RWPE2 (cell line): ENCODE measurements at regions not wholly inside any gene's neighbourhood (a gene's known extent, or its start where the extent isn't known, plus 50 kb on each side); places are given as distances from the start of the nearest gene placed in this dataset.

Source experiments
- ATAC-seq: fragments of 200-7000 bp; cut with Tn5 transposase; 3 replicates; pipeline ENCODE4 v1.9.1; 2021; ENCODE audit warnings: low read depth
- DNase-seq: peaks from one replicate; pipeline ENCODE4 v3.0.0-alpha.2; 2020; ENCODE audit warnings: low spot score
- H3K27ac ChIP-seq: fragments of 450-650 bp; 2 replicates; pipeline ENCODE4 v1.5.1; 2017; ENCODE audit warnings: mild to moderate bottlenecking; ENCODE audit not compliant: poor library complexity, severe bottlenecking
- H3K27me3 ChIP-seq: fragments of 250-450 bp; sonication (Bioruptor Pico); 2 replicates; pipeline ENCODE4 v1.5.1; 2021; ENCODE audit warnings: mild to moderate bottlenecking, moderate library complexity; ENCODE audit not compliant: insufficient read depth, poor library complexity, severe bottlenecking
- H3K36me3 ChIP-seq: fragments of 250-450 bp; sonication (Bioruptor Pico); 2 replicates; pipeline ENCODE4 v1.5.1; 2020; ENCODE audit warnings: low read depth, mild to moderate bottlenecking, moderate library complexity
- H3K4me1 ChIP-seq: fragments of 250-450 bp; sonication (Bioruptor Pico); 2 replicates; pipeline ENCODE4 v1.5.1; 2021; ENCODE audit warnings: mild to moderate bottlenecking, moderate library complexity; ENCODE audit not compliant: insufficient read depth, poor library complexity, severe bottlenecking
- H3K4me3 ChIP-seq: fragments of 250-450 bp; sonication (Bioruptor Pico); 2 replicates; pipeline ENCODE4 v1.5.1; 2021; ENCODE audit warnings: mild to moderate bottlenecking, moderate library complexity; ENCODE audit not compliant: severe bottlenecking
- H3K9me3 ChIP-seq: fragments of 250-450 bp; sonication (Bioruptor Pico); 2 replicates; pipeline ENCODE4 v1.5.1; 2021; ENCODE audit warnings: mild to moderate bottlenecking, moderate library complexity; ENCODE audit not compliant: severe bottlenecking
- CTCF ChIP-seq: fragments of 450-650 bp; IDR thresholded peaks from one replicate; pipeline ENCODE4 v1.5.1; 2017; ENCODE audit warnings: mild to moderate bottlenecking, moderate library complexity; ENCODE audit not compliant: poor library complexity, severe bottlenecking

GRCh38 chr11:104484804-104485554, 321.0 kb upstream of the PDGFD start:
- Histone ChIP-seq H3K9me3 (no peaks in the 10 kb centered on the region), H3K4me3 (no peak overlapping the region), H3K27me3 (no peaks in the 10 kb centered on the region), H3K36me3 (no peaks in the 10 kb centered on the region), H3K27ac (no peak overlapping the region), H3K4me1 (no peaks in the 10 kb centered on the region)
- ATAC-seq (no peak), DNase-seq (no peak)
- no peak for TF ChIP-seq CTCF

GRCh38 chr11:104476898-104477297, 313.0 kb upstream of the PDGFD start:
- Histone ChIP-seq H3K4me1 (no peaks in the 10 kb centered on the region), H3K9me3 (no peaks in the 10 kb centered on the region), H3K27me3 (no peaks in the 10 kb centered on the region), H3K36me3 (no peaks in the 10 kb centered on the region), H3K4me3 (no peak overlapping the region), H3K27ac (no peak overlapping the region)
- DNase-seq (no peak), ATAC-seq (no peak)
- TF ChIP-seq CTCF, result no peak

- Histone ChIP-seq H3K9me3 (no peaks in the 10 kb centered on the region), H3K27ac (no peak overlapping the region), H3K36me3 (no peaks in the 10 kb centered on the region), H3K27me3 (no peaks in the 10 kb centered on the region), H3K4me3 (no peak overlapping the region), H3K4me1 (no peaks in the 10 kb centered on the region)
- no peak for TF ChIP-seq CTCF
- ATAC-seq (no peak), DNase-seq (no peak)
These were observed 312.5 kb upstream of the PDGFD start for GRCh38 chr11:104476454-104476853.

- no peak overlapping the region for H3K27ac ChIP-seq
- DNase-seq, result no peak
- H3K9me3 ChIP-seq, result no peaks in the 10 kb centered on the region
- no peak for ATAC-seq
- H3K27me3 ChIP-seq, result no peaks in the 10 kb centered on the region
- no peak for TF ChIP-seq CTCF
- no peak overlapping the region for H3K4me3 ChIP-seq
- no peaks in the 10 kb centered on the region for H3K36me3 ChIP-seq
- no peaks in the 10 kb centered on the region for H3K4me1 ChIP-seq
These were observed 303.5 kb upstream of the PDGFD start for GRCh38 chr11:104467404-104467803.

GRCh38 chr11:104465321-104465720, 301.4 kb upstream of the PDGFD start:
- ATAC-seq, result no peak
- no peak for TF ChIP-seq CTCF
- no peak for DNase-seq

More at GRCh38 chr11:104465321-104465720, 301.4 kb upstream of the PDGFD start:
- Histone ChIP-seq H3K9me3 (no peaks in the 10 kb centered on the region), H3K27ac (no peak overlapping the region), H3K4me3 (no peak overlapping the region), H3K4me1 (no peaks in the 10 kb centered on the region), H3K27me3 (no peaks in the 10 kb centered on the region), H3K36me3 (no peaks in the 10 kb centered on the region)
